Motor neuron (in vitro differentiated cells): ENCODE measurements at regions not wholly inside any gene's neighbourhood (a gene's known extent, or its start where the extent isn't known, plus 50 kb on each side); places are given as distances from the start of the nearest gene placed in this dataset.
A peak's percentile ranks its signal among the peaks of the same experiment; 100 is the strongest.

Experiments used
- ATAC-seq, 8 experiments: fragments of 200-7000 bp; cut with Tn5 transposase; replicated peaks in 6 of 8; 2 replicates each; pipeline ENCODE4 v1.8.0; 2021; ENCODE audit warnings: mild to moderate bottlenecking in 8 of 8, moderate library complexity in 8 of 8
- H3K27ac ChIP-seq, 2 donors: fragments of 250-450 bp; sonication (Bioruptor Pico); 2 replicates each; pipeline ENCODE4 v1.9.0; 2021; ENCODE audit warnings: antibody characterized with exemption in 2 of 2, mild to moderate bottlenecking in 2 of 2, moderate library complexity in 1 of 2
- H3K4me1 ChIP-seq, 2 donors: fragments of 250-450 bp; sonication (Bioruptor Pico); replicated peaks in 1 of 2; 2 replicates each; pipeline ENCODE4 v1.6.1; 2021; ENCODE audit warnings: antibody characterized with exemption in 2 of 2, mild to moderate bottlenecking in 2 of 2, moderate library complexity in 1 of 2
- H3K4me3 ChIP-seq, 5 donors: fragments of 250-450 bp; sonication (Bioruptor Pico); 2 replicates each; pipeline ENCODE4 v1.9.0; 2021; ENCODE audit warnings: antibody characterized with exemption in 5 of 5, mild to moderate bottlenecking in 5 of 5, moderate library complexity in 4 of 5
- WGBS, 10 experiments: fragments of 450-650 bp; shearing (Covaris generic); methylation state at CpG; one replicate each; pipeline ENCODE4 v1.0.0; 2022; 5-methylcytosine and 5-hydroxymethylcytosine counted together
- in situ Hi-C, 9 experiments: fragments of 400-800 bp; cut with MboI; loops; one replicate each; pipeline ENCODE4 v1.15.0; 2021; ENCODE audit warnings: low sequenced_read_pairs in 9 of 9, low pct_unique_long_range_greater_than_20kb in 2 of 9; ENCODE audit not compliant: unreplicated experiment in 9 of 9

DNA sequence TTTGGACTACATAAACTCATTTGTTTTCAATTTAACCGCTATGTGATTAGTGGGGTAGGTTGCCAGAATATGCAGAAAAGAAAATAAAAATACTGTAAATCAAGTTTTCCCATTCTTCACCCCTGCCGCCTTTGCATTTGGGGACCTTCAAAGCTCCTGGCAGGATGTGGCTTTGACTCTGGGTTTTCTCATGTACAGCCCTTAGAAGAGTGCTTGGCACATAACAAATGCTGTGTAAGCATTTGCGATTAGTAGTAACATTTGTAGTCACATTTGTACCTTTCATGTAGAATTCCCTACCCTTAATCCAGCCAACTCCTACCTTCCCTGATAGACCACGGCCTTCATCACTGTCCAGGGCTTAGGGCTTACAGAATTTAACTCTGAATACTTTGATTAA, 262.6 kb downstream of the MREG start:
- 53 to 100% (median 86%) methylated on average over 1 to 3 of the region's 4 CpGs for WGBS, 10 experiments

DNA sequence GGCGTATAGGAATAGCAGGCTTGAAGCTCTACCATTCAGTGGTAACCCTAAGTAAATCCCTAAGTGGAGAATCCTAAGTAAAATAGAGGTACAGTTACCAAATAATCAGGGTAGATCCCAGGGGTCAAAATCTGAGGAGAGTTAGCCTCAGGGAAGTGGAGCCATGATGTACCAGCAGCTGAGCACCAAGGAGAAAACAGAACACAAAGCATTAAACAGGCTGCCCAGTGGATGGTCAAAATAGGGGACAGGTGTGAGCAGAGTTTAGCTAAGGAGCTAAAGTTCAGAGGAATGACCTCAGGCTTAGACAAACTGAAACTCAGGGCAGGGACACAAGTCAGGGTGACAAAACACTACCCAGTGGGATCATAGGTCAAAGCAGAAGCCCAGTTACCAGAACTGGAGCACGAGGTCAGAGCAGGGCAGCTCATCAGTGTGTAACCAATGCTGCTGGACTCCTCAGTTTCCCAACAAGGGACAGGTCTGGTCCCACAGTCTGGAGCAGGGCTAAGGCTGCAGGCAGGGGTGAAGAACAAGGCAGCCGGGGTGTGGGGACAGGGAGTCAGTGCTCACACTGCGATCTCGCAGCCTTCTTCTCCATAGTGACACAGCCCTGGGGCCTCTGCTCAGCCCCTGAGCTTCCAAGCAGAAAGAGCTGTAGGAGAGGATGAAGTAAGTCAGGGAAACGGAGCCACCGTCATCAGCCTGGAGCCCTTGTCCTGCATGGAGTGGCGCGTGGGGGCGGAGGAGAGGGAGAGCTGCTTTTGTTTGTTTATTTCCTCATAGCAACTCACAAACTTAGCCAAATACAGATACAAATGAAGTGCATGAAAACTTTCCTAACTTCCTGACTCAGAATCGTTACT, 264.0 kb downstream of the MREG start:
- 39 to 100% (median 81%) methylated on average over 1 to 7 of the region's 11 CpGs; no CpG with 5 or more reads in 2 of the 10 experiments for WGBS, 10 experiments
- ATAC-seq: peak in 3 of 8 experiments; percentile 58 to 87 (median 73)
- in situ Hi-C loops: no loop called here
- Histone ChIP-seq H3K4me1 (peaks cover 0 to 3% of the 10 kb centered on the region in 2 donors), H3K27ac (no peak overlapping the region), H3K4me3 (no peak overlapping the region)

More for the DNA sequence above, 262.6 kb downstream of the MREG start:
- Histone ChIP-seq H3K4me3 (no peak overlapping the region), H3K4me1 (peaks cover 0 to 3% of the 10 kb centered on the region in 2 donors), H3K27ac (no peak overlapping the region)
- no peak for ATAC-seq
- in situ Hi-C loops: no loop called here

DNA sequence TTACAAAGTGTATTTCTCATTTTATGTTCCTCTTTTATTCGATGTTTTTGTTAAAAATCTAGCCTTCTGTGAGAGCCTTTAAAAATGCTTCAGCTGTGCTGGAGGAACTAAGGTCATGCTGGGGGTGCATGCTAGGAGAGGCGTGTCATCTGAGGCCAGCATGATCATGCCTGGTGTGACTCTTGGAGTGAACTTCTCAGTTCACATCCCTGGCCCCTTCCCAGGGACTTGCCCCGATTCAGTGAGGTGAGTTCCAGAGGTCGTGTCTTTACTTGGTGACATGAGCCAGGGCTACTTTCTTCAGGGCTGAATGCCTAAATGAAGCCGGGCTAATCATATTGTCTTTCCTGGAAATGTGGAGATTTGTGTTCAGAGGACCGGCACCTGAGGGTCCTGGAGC, 264.9 kb downstream of the MREG start:
- no peak for ATAC-seq
- H3K4me1 ChIP-seq: peaks cover 0 to 3% of the 10 kb centered on the region in 2 donors
- H3K27ac ChIP-seq: no peak overlapping the region
- WGBS, 10 experiments: 25 to 100% (median 57%) methylated on average over 1 to 5 of the region's 6 CpGs
- in situ Hi-C loops: no loop called here
- no peak overlapping the region for H3K4me3 ChIP-seq

DNA sequence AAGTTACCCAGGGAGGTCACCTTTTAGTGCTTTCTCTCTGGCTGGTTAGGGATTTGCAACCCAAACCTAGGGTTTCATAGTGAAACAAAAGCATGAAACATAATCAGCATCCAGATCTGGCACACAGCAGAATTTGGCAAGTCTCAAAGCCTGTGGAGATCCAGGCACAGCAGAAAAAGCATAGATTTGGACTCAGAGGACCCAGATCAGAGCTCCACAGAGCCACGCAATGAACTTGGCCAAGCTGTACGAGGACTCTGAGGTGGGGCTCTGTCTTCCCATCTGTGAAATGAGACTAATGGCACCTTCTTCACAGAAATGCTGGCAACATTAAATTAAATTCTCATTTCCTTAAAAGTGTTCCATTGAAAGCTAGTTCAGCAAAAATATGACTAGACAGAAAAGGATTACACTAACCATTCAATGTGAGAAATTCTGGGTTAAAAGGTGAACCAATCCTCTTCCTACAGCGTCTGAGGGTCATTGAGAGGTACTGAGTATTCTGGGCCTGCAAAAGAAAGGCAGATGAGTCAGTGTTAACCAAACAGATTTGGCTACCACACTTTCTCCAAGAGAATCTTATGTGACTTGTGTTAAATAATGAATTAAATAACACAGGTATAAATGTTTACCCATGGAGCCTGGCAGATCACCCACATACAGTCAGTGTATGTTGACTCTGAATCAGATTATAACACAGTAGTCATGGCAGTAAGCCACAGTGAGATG, 266.3 kb downstream of the MREG start:
- Histone ChIP-seq H3K4me1 (peaks cover 0 to 3% of the 10 kb centered on the region in 2 donors), H3K27ac (no peak overlapping the region), H3K4me3 (no peak overlapping the region)
- in situ Hi-C loops: no loop called here
- 79 to 100% (median 83%) methylated on average over 1 to 3 of the region's 3 CpGs; no CpG with 5 or more reads in 2 of the 10 experiments for WGBS, 10 experiments
- ATAC-seq: no peak

DNA sequence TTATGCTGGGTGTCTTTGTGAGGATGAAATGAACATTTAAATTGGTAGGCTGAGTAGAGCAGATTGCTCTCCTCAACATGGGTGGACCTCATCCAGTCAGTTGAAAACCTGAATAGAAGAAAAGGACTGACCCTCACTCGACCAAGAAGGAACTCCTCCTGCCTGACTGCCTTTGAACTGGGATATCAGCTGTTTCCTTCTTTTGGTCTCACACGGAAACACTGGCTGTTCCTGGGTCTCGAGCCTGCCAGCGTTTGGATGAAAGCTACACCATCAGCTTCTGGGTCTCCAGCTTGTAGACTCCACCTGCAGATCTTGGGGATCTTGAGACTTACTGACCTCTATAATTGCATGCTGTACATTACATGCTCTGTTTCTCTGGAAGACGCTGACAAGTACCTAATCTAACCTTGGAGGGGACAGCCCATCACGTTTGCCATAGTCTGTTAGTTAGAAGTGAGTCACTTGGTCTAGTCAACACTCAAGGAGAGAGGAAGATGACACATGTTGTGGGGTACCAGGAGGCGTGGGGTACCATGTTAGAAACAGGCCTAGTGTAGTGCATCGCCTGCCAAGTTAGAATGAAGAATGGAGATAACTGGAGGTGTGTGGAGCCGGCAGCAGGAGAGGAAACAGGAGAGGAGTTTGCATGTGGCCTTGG, 267.0 kb downstream of the MREG start:
- Histone ChIP-seq H3K27ac (no peak overlapping the region), H3K4me1 (no peaks in the 10 kb centered on the region), H3K4me3 (no peak overlapping the region)
- in situ Hi-C loops: no loop called here
- 60 to 100% (median 81%) methylated on average over 1 to 6 of the region's 9 CpGs; no CpG with 5 or more reads in 1 of the 10 experiments for WGBS, 10 experiments
- ATAC-seq: no peak

DNA sequence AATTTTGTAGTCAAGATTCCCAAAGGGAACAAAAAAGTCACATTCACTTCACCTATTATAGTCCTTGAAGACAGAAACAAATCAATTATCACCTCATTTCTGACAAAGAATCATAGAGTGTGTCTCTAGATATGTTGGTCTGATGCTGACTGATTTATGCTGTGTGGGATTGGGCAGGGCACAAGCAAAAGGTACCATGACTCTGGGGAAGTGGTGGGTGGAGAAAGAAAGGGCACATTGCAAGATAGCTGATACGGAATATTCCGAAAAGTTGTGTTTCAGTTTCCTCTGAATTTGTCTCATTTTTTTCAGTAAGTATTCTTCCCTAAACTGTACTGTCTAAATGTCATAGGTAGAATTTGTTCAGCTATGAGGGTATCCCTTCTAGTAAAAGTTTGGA, 268.0 kb downstream of the MREG start:
- 80 to 100% (median 100%) methylated on average over 1 to 2 of the region's 2 CpGs; no CpG with 5 or more reads in 3 of the 10 experiments for WGBS, 10 experiments

DNA sequence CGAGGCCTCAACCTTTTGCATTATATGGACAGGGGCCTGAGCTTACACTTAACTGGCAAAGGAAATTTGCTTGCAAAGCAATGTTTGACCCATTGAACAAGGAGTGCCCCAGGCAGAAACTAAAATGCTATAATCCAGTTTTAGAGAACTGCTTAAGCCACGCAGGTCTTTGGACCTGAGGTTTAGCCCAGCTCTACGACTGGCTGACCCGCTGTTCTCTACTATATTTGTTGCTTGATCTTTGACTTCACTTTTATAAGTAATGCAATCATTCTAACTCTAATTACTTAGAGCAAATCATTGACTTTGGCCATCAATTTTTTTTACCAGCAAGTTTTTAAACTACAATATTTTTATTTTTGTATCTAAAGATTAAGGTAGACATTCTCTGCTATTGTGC, 268.8 kb downstream of the MREG start:
- 60 to 100% (median 94%) methylated on average over 1 to 4 of the region's 4 CpGs for WGBS, 10 experiments
- H3K27ac ChIP-seq: no peak overlapping the region
- H3K4me1 ChIP-seq: no peaks in the 10 kb centered on the region
- in situ Hi-C loops: no loop called here
- ATAC-seq: no peak
- H3K4me3 ChIP-seq: no peak overlapping the region

More for the DNA sequence above, 268.0 kb downstream of the MREG start:
- in situ Hi-C loops: no loop called here
- H3K4me1 ChIP-seq: no peaks in the 10 kb centered on the region
- no peak overlapping the region for H3K4me3 ChIP-seq
- no peak for ATAC-seq
- H3K27ac ChIP-seq: no peak overlapping the region

DNA sequence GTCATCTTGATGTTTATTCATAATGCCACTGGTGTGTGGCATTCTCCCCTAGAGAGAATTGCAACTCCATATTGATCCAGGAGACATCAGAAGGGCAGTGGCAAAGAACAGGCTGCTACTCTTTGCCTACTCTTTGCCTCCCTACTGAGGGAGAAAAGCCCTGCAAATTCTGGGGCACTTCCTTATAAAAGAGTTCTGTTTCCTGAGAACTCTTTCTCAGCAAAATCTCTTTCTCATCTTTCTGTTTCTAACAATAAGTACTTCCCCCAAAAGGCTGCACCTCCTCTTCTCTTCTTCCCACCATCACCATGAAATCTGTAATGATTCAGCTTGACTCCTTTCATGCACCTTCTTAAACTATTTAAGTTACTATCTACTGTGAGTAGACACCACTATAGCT, 270.3 kb downstream of the MREG start:
- in situ Hi-C loops: no loop called here
- ATAC-seq: no peak
- Histone ChIP-seq H3K4me3 (no peak overlapping the region), H3K4me1 (no peaks in the 10 kb centered on the region), H3K27ac (no peak overlapping the region)

DNA sequence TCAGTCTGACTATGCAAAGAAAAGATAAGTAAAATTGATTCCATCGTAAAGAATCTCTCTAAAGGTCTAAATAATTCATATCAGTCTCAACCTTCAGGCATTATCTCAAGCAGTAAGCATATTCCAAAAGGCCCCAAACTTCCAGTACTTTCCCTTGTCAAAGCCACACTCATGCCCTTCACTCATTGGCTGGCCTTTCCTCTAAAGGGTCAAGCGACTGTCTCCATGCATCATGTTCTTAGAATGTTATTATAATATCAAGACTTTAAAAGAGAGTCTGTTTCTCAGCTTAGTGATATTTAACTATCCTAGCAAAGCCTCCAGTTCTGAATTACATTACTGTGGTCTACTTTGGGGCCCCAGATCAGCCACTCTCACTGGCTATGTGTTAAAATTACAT, 271.3 kb downstream of the MREG start:
- in situ Hi-C loops: no loop called here
- H3K4me1 ChIP-seq: no peaks in the 10 kb centered on the region
- 86 to 100% (median 96%) methylated on average over 1 to 2 of the region's 2 CpGs; no CpG with 5 or more reads in 3 of the 10 experiments for WGBS, 10 experiments
- no peak overlapping the region for H3K4me3 ChIP-seq
- H3K27ac ChIP-seq: no peak overlapping the region
- ATAC-seq: no peak

DNA sequence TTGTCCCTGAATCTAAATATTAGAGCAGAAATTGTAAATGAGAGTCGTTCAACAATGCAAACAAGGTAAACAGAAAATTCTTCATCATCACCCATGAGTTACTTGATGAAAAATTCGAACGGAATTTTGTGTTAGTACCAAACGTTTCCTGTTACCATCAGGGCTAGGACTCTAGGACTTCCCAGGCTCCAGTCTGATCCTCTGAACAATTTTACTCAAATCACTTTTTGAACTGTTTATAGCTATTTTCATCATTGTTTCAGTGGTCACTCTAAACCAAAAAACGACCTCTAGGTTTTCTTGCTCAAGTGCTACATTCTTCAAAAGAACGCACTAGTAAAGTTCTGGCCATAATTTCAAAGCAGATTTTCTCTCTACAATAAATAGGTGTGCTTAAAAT, 273.3 kb downstream of the MREG start:
- ATAC-seq: no peak
- in situ Hi-C loops: no loop called here

DNA sequence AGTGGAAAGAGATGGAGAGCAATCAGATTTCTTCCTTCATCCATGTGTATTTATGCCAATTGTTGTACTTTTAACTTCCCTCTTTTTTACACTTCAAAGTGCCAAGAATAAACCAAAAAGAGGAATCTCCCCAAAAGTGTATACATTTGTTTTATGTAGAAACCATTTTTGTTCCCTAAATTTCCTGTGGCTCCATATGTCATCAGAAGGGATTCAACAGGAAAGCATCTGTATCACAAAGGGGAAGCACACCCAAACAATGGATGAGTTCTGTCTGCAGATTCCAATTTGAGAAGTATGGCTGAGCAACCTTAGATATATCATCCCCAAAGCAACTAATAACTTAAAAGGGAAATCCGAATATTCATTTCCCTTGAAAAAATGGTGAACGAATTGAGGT, 275.0 kb downstream of the MREG start:
- no peak overlapping the region for H3K27ac ChIP-seq
- WGBS, 10 experiments: 80 to 100% (median 89%) methylated on average over 1 to 2 of the region's 2 CpGs; no CpG with 5 or more reads in 2 of the 10 experiments
- no peak overlapping the region for H3K4me3 ChIP-seq
- in situ Hi-C loops: no loop called here
- no peaks in the 10 kb centered on the region for H3K4me1 ChIP-seq
- no peak for ATAC-seq

More for the DNA sequence above, 273.3 kb downstream of the MREG start:
- no peak overlapping the region for H3K4me3 ChIP-seq
- H3K4me1 ChIP-seq: no peaks in the 10 kb centered on the region
- 67 to 93% (median 87%) methylated on average over 1 to 6 of the region's 6 CpGs for WGBS, 10 experiments
- H3K27ac ChIP-seq: no peak overlapping the region

DNA sequence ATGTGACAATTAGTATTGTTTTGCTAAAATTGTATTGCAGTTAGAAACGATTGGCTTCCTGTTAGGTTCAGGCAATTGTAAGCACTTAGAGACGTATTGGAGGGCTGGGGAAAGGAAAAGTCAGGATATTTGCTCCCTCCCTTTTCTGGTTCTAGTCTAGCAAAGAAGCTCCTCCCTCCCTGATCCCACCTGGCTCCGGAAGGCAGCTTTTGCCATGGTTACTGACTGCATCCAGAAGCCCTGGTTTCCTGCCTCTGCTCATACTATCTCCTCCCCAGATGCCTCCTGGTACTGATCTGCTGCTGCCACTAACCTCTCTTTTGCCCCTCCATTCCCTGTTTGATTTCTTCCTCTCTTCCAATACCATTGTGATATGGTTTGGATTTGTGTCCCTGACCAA, 275.9 kb downstream of the MREG start:
- H3K27ac ChIP-seq: no peak overlapping the region
- ATAC-seq: no peak

DNA sequence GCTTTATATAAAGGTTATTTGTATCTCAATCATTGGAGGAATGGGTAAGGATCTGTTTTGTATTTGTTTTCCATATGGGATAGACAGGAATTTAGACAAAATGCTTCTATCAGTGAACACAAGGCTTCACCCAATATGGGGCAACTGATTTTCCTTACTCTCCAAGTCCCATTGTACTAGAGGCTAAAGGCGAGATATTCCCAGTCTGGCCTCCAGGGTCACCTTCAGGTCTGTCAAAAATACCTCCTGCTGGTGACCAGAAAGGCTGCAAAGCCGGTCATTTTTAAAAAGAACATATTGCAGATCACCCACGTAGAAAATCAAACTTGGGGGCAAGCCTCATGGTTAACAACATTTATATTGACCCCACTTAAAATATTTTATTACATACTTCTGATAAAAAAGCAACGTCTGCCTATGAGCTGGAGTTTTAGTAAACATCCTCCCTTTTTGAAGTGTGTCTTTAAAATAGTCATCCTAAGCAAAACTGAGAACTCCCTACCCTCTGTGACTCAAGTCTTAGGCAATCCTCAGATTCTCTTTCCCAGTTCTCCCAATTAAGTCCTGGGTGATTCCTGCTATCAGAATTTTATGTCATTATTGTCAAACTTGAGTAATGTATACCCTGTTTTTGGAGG, 276.6 kb downstream of the MREG start:
- Histone ChIP-seq H3K27ac (no peak overlapping the region), H3K4me3 (no peak overlapping the region), H3K4me1 (no peaks in the 10 kb centered on the region)
- WGBS, 10 experiments: 43 to 93% (median 72%) methylated on average over 2 to 4 of the region's 4 CpGs; no CpG with 5 or more reads in 2 of the 10 experiments
- ATAC-seq: peak in 2 of 8 experiments; percentile 44 to 45
- in situ Hi-C loops: no loop called here

More for the DNA sequence above, 275.9 kb downstream of the MREG start:
- 0 to 48% (median 29%) methylated on average over 1 to 3 of the region's 3 CpGs; no CpG with 5 or more reads in 4 of the 10 experiments for WGBS, 10 experiments
- no peaks in the 10 kb centered on the region for H3K4me1 ChIP-seq
- in situ Hi-C loops: no loop called here
- H3K4me3 ChIP-seq: no peak overlapping the region
